Right lobe of liver (tissue), 6 donors: ENCODE measurements at regions not wholly inside any gene's neighbourhood (a gene's known extent, or its start where the extent isn't known, plus 50 kb on each side); places are given as distances from the start of the nearest gene placed in this dataset.

Source experiments
- ATAC-seq, 4 donors: fragments of 200-7000 bp; cut with Tn5 transposase; one replicate each; pipeline ENCODE4 v1.9.1; 2020; ENCODE audit warnings: mild to moderate bottlenecking in 4 of 4, moderate library complexity in 4 of 4
- DNase-seq, 3 donors: peaks; one replicate each; pipeline ENCODE4 v3.0.0-alpha.2; 2020
- H3K27ac ChIP-seq, 3 donors: fragments of 200-600 bp; one replicate each; pipeline ENCODE4 v1.8.0; 2022
- H3K27me3 ChIP-seq, 2 donors: fragments of 200-600 bp; one replicate each; pipeline ENCODE4 v1.8.0; 2022
- H3K36me3 ChIP-seq, 4 donors: fragments of 200-600 bp; sonication (generic) in 1 of 4; one replicate each; pipeline versions ENCODE4 v1.5.1 to v1.8.0; 2017 to 2022; ENCODE audit warnings: control low read depth in 1 of 4
- H3K4me1 ChIP-seq, 4 donors: fragments of 200-600 bp; sonication (generic) in 1 of 4; one replicate each; pipeline versions ENCODE4 v1.5.1 to v1.8.0; 2017 to 2022; ENCODE audit warnings: control low read depth in 1 of 4
- H3K4me3 ChIP-seq, 3 donors: fragments of 200-600 bp; one replicate each; pipeline ENCODE4 v1.8.0; 2022
- H3K9me3 ChIP-seq, 4 donors: fragments of 200-600 bp; sonication (generic) in 1 of 4; one replicate each; pipeline versions ENCODE4 v1.5.1 to v1.8.0; 2017 to 2022; ENCODE audit warnings: control low read depth in 1 of 4
- CTCF ChIP-seq, 4 donors: fragments of 200-600 bp in 3 of 4; fragments of 450-650 bp in 1 of 4; IDR thresholded peaks; one replicate each; pipeline versions ENCODE4 v1.5.1 to v1.8.0; 2016 to 2022; ENCODE audit warnings: antibody characterized with exemption in 4 of 4, mild to moderate bottlenecking in 2 of 4
- POLR2A ChIP-seq: fragments of 450-650 bp; IDR thresholded peaks from one replicate; pipeline ENCODE4 v1.6.1; 2017; ENCODE audit warnings: antibody characterized with exemption, mild to moderate bottlenecking
- WGBS: methylation state at CpG from one replicate; pipeline ENCODE4 v1.1.6; 2018; ENCODE audit warnings: low coverage, low lambda C conversion rate; ENCODE audit not compliant: insufficient coverage; ENCODE audit errors: missing lambda C conversion rate; 5-methylcytosine and 5-hydroxymethylcytosine counted together
- intact Hi-C, 2 donors: fragments of 100-400 bp; cut with DNase I; formaldehyde crosslinking; loops; one replicate each; pipeline versions ENCODE4 v1.11.2 to v1.14.1; 2022
- donor health status: DM: no; HTN: yes; CAD: no.
- donor health status: DM: no; HTN: no; CAD: no.
- donor health status: DM: no; HTN: no; CAD: no.
- donor health status: DM: no; HTN: yes; CAD: no.
- donor health status: DM: no; HTN: yes; CAD: no.

DNA sequence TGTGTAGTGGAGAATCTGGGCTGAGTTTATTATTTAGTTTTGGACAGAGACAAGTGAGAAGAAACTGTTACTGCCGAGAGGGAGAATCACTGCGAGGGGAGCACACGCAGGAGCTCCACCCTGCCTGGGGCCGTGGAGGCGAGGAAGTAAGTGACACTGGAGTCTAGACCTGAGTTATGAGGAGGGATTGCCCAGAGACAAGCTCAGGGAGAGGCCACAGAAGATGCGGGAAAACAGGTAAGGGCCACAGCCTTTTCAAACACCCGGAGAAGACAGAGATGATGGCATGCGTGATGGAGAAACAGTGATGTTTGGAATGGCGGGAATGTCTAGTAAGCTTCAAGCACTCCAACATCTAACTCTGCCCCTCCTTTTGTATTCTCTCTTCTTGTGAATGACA, 84.1 kb downstream of the TNFSF11 start:
- Histone ChIP-seq H3K27ac (no peak overlapping the region), H3K4me3 (no peak overlapping the region), H3K9me3 (no peaks in the 10 kb centered on the region), H3K27me3 (no peaks in the 10 kb centered on the region), H3K36me3 (no peaks in the 10 kb centered on the region), H3K4me1 (no peaks in the 10 kb centered on the region)
- intact Hi-C loops: no loop called here
- DNase-seq (no peak), ATAC-seq (no peak)
- TF ChIP-seq POLR2A (no peak), CTCF (IDR thresholded peaks at IDR 0.05) (no peak)
- WGBS: 75% methylated on average over 8 of the region's 9 CpGs

- Histone ChIP-seq H3K36me3 (no peaks in the 10 kb centered on the region), H3K4me3 (no peak overlapping the region), H3K9me3 (no peaks in the 10 kb centered on the region), H3K27me3 (no peaks in the 10 kb centered on the region), H3K27ac (no peak overlapping the region), H3K4me1 (no peaks in the 10 kb centered on the region)
- intact Hi-C loops: no loop called here
- ATAC-seq (peak in 1 of 4 donors; percentile 27), DNase-seq (no peak)
- TF ChIP-seq CTCF (IDR thresholded peaks at IDR 0.05) (peak in 3 of 4 donors; percentile 5 to 19 (median 18)), POLR2A (no peak)
- 62% methylated on average over 5 of the region's 5 CpGs for WGBS
These were observed 86.5 kb downstream of the TNFSF11 start for GRCh38 chr13:42660333-42660965.

DNA sequence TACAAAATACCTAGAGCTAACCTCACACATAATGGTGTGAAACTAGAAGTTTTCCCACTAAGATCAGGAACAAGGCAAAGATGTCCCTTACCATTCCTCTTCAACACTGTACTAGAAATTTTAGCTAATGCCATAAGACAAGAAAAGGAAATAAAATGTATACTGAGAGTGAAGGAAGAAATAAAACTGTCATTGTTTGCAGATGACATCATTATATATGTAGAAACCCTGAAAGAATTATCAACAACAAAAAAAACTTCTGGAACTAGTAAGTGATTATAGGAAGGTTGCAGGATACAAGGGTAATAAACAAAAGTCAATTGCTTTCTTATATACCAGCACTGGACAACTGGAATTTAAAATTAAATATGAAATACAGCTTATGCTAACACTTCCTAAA, 93.7 kb downstream of the TNFSF11 start:
- TF ChIP-seq CTCF (IDR thresholded peaks at IDR 0.05) (no peak), POLR2A (no peak)
- no peaks in the 10 kb centered on the region for H3K9me3 ChIP-seq
- H3K4me3 ChIP-seq: no peak overlapping the region
- ATAC-seq (no peak), DNase-seq (no peak)
- intact Hi-C loops: no loop called here
- no peaks in the 10 kb centered on the region for H3K36me3 ChIP-seq
- H3K27ac ChIP-seq: no peak overlapping the region
- H3K4me1 ChIP-seq: no peaks in the 10 kb centered on the region
- H3K27me3 ChIP-seq: no peaks in the 10 kb centered on the region

- no peak overlapping the region for H3K4me3 ChIP-seq
- WGBS: 52% methylated on average over 5 of the region's 7 CpGs
- no peaks in the 10 kb centered on the region for H3K9me3 ChIP-seq
- H3K4me1 ChIP-seq: no peaks in the 10 kb centered on the region
- intact Hi-C loops: no loop called here
- no peaks in the 10 kb centered on the region for H3K27me3 ChIP-seq
- no peak overlapping the region for H3K27ac ChIP-seq
- no peaks in the 10 kb centered on the region for H3K36me3 ChIP-seq
- ATAC-seq: no peak
- DNase-seq: no peak
- TF ChIP-seq CTCF (IDR thresholded peaks at IDR 0.05) (no peak), POLR2A (no peak)
These were observed 97.5 kb downstream of the TNFSF11 start for GRCh38 chr13:42671502-42671901.

DNA sequence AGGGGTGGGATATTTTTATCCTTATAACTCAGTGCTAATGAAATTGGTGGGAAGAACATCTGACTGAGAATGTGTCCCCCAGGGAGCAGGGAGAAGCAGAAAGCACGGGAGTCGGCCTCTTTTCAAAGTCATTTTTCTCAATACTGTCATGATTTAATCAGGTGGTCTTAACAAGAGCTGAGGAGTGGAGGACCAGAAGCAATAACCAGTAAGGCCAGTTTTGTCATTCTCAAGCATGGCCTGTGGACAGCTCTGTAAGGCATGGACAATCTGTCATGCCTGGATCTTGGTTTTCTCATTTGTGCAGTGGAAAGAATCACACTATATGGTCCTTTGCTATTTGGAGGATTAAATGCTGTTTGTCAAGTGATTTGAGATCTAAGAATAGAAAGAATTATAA, 99.7 kb downstream of the TNFSF11 start:
- ATAC-seq (no peak), DNase-seq (no peak)
- H3K4me3 ChIP-seq: no peak overlapping the region
- H3K9me3 ChIP-seq: no peaks in the 10 kb centered on the region
- H3K4me1 ChIP-seq: no peaks in the 10 kb centered on the region
- H3K36me3 ChIP-seq: no peaks in the 10 kb centered on the region
- 80% methylated on average over 1 of the region's 2 CpGs for WGBS
- intact Hi-C loops: no loop called here
- no peaks in the 10 kb centered on the region for H3K27me3 ChIP-seq
- no peak for TF ChIP-seq POLR2A
- no peak overlapping the region for H3K27ac ChIP-seq
